Naive B cell (primary cell): ENCODE measurements at regions not wholly inside any gene's neighbourhood (a gene's known extent, or its start where the extent isn't known, plus 50 kb on each side); places are given as distances from the start of the nearest gene placed in this dataset.

Experiments
- ATAC-seq, 2 donors: fragments of 150-1000 bp; cut with Tn5 transposase; 2 replicates each; pipeline ENCODE4 v1.10.0; 2021; ENCODE audit warnings: low read depth in 2 of 2, mild to moderate bottlenecking in 2 of 2, moderate library complexity in 2 of 2
- DNase-seq: peaks from one replicate; pipeline ENCODE4 v3.0.0; 2022
- H3K27ac Mint-ChIP-seq, 6 donors: one replicate each; pipeline ENCODE4 v1.8.0; 2020 to 2022; ENCODE audit warnings: mild to moderate bottlenecking in 6 of 6, mixed read lengths in 6 of 6, moderate library complexity in 5 of 6, inconsistent platforms in 2 of 6
- H3K27me3 Mint-ChIP-seq, 3 donors: one replicate each; pipeline ENCODE4 v1.8.0; 2021 to 2022; ENCODE audit warnings: mixed read lengths in 3 of 3, mild to moderate bottlenecking in 1 of 3
- H3K36me3 Mint-ChIP-seq, 2 donors: one replicate each; pipeline ENCODE4 v1.8.0; 2020 to 2022; ENCODE audit warnings: mixed read lengths in 2 of 2, inconsistent platforms in 1 of 2, mild to moderate bottlenecking in 1 of 2
- H3K4me1 Mint-ChIP-seq, 3 donors: one replicate each; pipeline ENCODE4 v1.8.0; 2020 to 2022; ENCODE audit warnings: mixed read lengths in 3 of 3, inconsistent platforms in 1 of 3, mild to moderate bottlenecking in 1 of 3, moderate library complexity in 1 of 3
- H3K4me3 Mint-ChIP-seq, 8 donors: one replicate each; pipeline ENCODE4 v1.8.0; 2020 to 2022; ENCODE audit warnings: mild to moderate bottlenecking in 8 of 8, mixed read lengths in 8 of 8, moderate library complexity in 8 of 8, inconsistent platforms in 2 of 8
- H3K9me3 Mint-ChIP-seq, 7 donors: one replicate each; pipeline ENCODE4 v1.8.0; 2020 to 2022; ENCODE audit warnings: mixed read lengths in 7 of 7, mild to moderate bottlenecking in 5 of 7, inconsistent platforms in 2 of 7, moderate library complexity in 1 of 7

DNA sequence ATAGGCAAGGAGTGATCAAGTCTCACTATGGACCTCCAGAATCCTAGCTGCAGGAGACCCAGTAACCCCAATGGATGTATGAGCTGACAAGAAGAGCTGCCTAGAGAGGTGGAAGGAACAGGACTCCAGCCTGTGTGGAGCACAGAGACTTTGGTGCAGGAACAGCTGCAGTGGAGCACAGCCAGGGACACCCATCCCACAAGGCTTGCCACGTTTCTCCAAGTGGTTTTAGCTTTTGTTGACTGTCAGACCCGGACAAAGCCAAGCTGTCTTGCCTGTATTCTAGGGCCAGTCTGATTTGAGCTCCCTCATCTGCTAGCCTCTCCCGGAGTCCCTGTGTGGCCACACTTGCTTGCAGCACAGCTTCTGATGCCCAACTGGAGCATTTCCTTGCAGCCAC, 224.7 kb downstream of the CHRM2 start:
- no peaks in the 10 kb centered on the region for H3K27me3 Mint-ChIP-seq
- H3K4me1 Mint-ChIP-seq = no peaks in the 10 kb centered on the region
- no peak overlapping the region for H3K4me3 Mint-ChIP-seq
- no peaks in the 10 kb centered on the region for H3K36me3 Mint-ChIP-seq
- peaks cover 2 to 19% (median 13%) of the 10 kb centered on the region in 7 donors for H3K9me3 Mint-ChIP-seq
- no peak for ATAC-seq
- DNase-seq = no peak
- no peak overlapping the region for H3K27ac Mint-ChIP-seq

DNA sequence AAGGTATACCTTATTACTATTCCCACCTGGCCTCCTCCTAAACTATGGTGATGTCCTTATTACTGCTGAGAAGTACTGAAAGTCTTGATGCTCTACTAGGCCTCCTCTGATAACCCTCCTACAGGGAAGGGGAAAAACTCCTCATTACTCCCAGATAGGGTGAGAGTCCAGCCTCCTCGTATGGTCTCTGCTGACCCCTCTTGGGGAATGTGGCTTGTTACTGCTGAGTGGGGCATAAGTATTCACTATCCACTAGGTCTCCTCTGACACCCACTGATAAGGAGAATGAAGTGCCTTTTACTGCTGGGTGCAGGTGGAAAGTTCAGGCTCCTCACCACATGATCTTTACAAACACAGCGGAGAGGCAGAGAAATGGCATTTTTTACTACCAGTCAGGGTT, 222.9 kb downstream of the CHRM2 start:
- no peaks in the 10 kb centered on the region for H3K36me3 Mint-ChIP-seq
- no peak for DNase-seq
- H3K9me3 Mint-ChIP-seq = peaks cover 2 to 16% (median 8%) of the 10 kb centered on the region in 7 donors
- H3K4me3 Mint-ChIP-seq = no peak overlapping the region
- no peaks in the 10 kb centered on the region for H3K27me3 Mint-ChIP-seq
- H3K27ac Mint-ChIP-seq = no peak overlapping the region
- H3K4me1 Mint-ChIP-seq = no peaks in the 10 kb centered on the region
- ATAC-seq = no peak

DNA sequence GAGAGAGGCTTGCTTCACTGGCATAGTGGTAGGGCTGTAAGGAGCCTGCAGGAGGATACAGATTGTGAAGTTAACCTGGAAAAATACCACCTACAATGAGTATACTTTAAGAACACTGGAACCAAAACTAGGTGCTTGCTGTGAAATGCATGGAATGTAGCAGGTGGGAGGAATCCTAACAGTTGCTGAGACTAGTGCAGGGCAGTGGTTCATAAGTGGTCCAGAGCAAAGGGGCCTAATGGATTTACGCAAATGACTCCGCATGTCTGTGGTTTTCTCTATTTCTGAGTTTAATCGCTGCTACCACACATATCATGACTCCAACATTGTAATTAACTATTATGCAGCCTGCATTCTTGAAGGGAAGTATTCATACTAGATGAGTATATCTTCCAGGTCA, 218.4 kb downstream of the CHRM2 start:
- no peak overlapping the region for H3K27ac Mint-ChIP-seq
- no peaks in the 10 kb centered on the region for H3K27me3 Mint-ChIP-seq
- DNase-seq (no peak), ATAC-seq (no peak)
- H3K9me3 Mint-ChIP-seq = peaks cover 0 to 5% (median under 1%) of the 10 kb centered on the region in 7 donors
- no peaks in the 10 kb centered on the region for H3K36me3 Mint-ChIP-seq
- H3K4me1 Mint-ChIP-seq = no peaks in the 10 kb centered on the region
- no peak overlapping the region for H3K4me3 Mint-ChIP-seq

DNA sequence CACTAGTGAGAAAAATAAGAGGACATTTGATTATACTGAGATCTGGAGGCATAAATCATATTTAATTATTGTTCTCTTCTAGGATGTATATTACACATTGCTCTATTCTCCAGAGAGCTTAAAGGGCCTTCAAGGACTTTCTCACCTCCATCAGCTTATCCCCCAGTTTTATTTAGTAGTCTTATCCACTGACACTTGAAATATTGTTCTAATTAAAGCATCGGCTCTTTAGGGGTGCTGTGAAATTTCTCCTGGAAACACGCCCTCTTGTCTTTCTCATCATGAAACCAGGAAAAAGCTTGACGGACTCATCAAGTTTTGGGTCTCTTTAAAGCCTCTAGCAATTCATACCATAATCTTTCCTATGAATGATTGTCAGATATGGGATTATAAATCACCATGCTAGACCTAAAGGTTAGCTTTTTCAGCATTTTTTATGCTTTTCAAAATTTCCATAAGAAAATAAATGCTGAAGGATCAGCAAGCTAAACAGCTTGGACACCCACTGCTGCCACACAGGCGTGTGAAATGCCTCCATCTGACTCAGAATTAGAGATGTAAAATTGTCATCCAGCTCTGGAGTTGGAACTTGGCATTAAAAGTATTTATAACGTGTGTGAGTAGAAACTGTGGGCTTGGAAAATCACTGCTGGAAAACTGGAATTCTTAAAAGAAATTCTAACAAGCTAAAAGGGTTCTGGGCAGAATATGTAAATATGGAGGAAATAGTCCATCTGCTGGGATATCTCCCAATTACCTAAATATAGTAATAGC, 216.3 kb downstream of the CHRM2 start:
- Mint-ChIP-seq H3K9me3 (peaks cover 0 to 5% (median 3%) of the 10 kb centered on the region in 7 donors), H3K36me3 (no peaks in the 10 kb centered on the region), H3K4me1 (no peaks in the 10 kb centered on the region), H3K27ac (no peak overlapping the region), H3K27me3 (no peaks in the 10 kb centered on the region), H3K4me3 (no peak overlapping the region)
- DNase-seq = no peak
- no peak for ATAC-seq

DNA sequence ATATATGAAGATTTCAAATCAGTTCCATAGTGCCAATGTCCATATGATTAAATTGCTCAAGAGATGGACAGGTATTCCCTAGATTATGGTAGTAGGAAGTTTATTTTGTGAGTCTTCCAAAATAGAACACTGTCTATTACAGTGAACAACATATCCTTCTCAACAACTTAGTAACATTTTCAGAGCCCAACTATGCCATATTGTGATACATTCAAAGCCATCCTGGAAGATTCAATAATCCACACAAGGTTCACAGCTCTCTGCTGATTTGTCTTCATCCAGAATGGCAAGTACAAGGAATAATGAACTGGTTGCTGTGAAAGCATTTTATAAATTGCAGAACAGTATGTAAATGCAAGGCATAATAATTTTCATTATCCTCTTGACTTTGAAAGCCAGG, 213.9 kb downstream of the CHRM2 start:
- DNase-seq (no peak), ATAC-seq (no peak)
- Mint-ChIP-seq H3K27ac (no peak overlapping the region), H3K4me3 (no peak overlapping the region), H3K9me3 (peaks cover 0 to 11% (median 5%) of the 10 kb centered on the region in 7 donors), H3K27me3 (no peaks in the 10 kb centered on the region), H3K36me3 (no peaks in the 10 kb centered on the region), H3K4me1 (no peaks in the 10 kb centered on the region)

DNA sequence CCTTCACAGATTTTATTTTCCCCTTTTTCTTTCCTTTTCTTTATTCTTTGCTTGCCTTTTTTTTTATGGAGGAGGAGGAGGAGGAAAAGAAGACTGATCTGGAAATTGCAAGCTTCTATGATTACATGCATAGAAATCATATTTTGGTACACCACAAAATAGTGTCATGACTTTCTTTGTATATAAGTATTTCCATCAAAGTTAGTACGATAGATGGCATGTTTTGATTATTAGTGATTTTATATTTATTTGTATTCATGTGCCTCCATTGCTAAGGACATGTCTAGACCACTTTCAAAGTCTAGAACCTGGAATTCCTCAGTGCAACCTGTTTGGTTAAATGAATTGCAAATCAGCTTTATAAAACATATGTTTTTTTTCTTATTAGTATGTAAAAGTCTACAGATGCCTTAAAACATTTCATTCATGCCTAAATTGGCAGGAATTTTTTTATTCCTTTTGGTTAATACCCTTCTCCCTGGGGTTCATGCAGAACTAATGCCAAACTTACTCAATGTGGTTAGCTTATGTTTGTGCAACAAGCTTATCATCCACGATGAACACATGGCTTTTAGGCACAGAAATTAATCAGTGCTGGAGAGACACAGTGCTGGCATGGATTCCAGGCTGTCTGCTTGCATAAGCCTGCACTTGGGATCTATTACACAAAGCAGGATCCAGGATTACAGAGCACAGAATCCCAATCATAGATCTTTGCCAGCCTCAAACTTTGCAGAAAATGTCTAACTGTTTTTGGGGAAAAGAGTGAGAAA, 213.1 kb downstream of the CHRM2 start:
- H3K27me3 Mint-ChIP-seq = no peaks in the 10 kb centered on the region
- no peak overlapping the region for H3K27ac Mint-ChIP-seq
- DNase-seq (no peak), ATAC-seq (no peak)
- H3K4me1 Mint-ChIP-seq = no peaks in the 10 kb centered on the region
- peaks cover 0 to 11% (median 5%) of the 10 kb centered on the region in 7 donors for H3K9me3 Mint-ChIP-seq
- H3K36me3 Mint-ChIP-seq = no peaks in the 10 kb centered on the region
- H3K4me3 Mint-ChIP-seq = no peak overlapping the region

DNA sequence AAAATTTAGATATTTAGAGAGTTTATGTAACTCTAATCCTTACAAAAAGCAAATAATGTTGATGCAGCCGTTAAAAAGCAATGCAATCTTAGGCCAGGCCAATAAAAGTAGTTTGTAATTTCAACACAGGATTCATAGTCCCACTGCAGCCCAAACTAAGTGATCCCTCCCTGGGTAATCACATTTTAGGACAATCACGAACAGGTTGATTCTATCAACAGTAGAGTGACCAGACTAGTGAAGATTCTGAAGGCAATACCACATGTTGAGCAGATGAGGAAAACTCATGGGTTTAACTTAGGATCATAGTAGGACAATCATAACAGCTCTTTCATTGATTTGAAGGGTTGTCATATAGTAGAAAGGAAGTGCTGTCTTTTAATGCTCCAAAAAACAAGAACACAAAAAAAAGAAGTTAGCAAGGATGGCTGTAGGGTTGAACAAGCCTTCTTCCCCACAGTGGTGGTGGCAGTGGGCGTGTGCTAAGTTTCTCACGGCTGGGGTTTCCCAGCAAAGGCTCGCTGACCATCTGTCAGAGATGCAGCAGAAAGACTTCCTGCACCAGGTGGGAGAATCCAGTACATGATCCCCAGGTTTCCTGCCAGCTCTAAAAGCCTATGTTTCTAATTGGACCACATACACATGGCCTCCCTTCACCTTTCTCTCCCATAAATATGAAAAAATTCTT, 212.2 kb downstream of the CHRM2 start:
- ATAC-seq (no peak), DNase-seq (no peak)
- Mint-ChIP-seq H3K9me3 (peaks cover 0 to 11% (median 5%) of the 10 kb centered on the region in 7 donors), H3K27me3 (no peaks in the 10 kb centered on the region), H3K27ac (no peak overlapping the region), H3K4me3 (no peak overlapping the region), H3K4me1 (no peaks in the 10 kb centered on the region), H3K36me3 (no peaks in the 10 kb centered on the region)

DNA sequence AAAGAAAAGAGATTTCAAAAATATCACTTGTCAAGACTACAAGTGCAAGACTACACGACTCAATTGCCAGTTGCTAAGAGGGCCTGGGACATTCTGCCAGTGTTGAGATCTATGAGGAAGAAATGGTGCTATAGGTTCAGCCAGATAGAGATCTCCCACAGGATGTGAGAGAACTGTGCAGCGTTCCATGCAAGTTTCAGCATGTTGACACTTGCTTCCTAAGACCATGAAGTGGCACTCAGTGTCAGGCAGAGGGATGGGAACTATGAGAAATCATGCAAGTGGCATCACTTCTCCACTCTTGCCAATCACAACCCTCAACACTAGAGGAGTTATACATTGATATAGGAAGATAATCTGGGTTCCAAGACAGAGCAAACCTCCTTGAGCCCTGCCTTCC, 210.3 kb downstream of the CHRM2 start:
- Mint-ChIP-seq H3K9me3 (peaks cover 0 to 11% (median 5%) of the 10 kb centered on the region in 7 donors), H3K27ac (no peak overlapping the region), H3K36me3 (no peaks in the 10 kb centered on the region), H3K27me3 (no peaks in the 10 kb centered on the region), H3K4me1 (no peaks in the 10 kb centered on the region), H3K4me3 (no peak overlapping the region)
- ATAC-seq (no peak), DNase-seq (no peak)

DNA sequence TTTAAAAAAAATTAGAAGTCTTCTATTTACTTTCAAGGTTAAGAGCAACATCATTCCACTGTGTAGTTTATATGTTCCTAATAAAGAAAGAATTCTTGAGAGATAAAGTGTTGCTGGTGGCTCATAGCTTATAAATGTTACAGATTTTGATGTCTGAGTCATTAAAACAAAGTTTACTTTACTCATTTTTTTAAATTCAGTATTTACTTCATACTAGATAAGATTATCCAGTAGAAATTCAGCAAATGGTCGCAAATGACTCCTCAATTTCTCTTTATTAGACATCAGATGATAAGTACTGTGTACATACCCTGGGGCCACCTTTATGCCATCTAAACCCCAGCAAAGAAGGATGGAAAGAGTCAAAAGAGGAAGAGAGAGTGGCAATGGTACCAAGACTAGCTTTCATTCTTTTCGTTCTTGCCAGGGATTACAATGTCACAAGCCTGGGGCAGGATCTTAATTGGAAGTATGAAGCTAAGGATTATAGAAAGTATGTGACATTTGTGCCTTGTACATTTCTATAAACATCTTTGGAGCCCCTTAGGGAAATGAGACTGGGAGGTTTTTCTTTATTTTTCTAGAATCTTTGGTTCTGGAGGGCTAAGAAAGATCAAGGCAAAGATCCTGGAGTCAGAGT, 206.1 kb downstream of the CHRM2 start:
- Mint-ChIP-seq H3K36me3 (no peaks in the 10 kb centered on the region), H3K27me3 (no peaks in the 10 kb centered on the region), H3K4me1 (no peaks in the 10 kb centered on the region), H3K4me3 (no peak overlapping the region), H3K9me3 (peaks cover 0 to 8% (median 7%) of the 10 kb centered on the region in 7 donors), H3K27ac (no peak overlapping the region)
- ATAC-seq (no peak), DNase-seq (no peak)

DNA sequence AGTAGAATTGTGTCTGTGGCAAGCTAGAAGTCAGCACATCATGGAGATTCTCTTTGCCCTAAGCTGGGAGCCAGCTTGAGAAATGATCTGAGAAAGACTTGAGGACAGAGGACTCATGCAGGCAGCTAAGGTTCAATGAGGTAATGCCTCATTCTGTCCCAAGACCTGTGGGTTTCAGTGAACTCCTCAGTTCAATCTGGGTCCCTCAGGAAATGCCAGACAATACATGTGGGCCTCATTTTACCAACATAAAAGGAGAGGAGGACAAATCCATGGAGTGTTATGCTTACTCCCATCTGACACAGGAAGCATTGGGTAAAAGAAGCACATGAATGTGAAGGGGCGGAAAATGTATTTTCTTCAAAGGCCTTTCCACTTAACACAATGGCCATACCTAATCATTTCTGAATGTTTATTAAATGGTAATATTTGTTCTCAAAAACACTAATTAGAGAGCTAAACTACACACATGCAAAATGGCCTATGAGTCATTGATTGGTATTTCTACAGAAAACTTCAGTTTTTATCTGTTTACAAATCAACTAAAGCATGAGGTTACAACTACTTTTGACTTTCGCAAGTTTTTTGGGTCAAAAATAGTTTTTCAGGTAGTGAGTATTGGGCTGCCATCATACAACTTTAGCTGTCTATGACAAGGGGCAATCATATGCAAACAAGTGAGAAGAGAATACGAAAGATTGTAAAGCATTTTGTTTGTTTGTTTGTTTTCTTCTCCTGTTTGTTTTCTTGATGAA, 205.3 kb downstream of the CHRM2 start:
- no peak overlapping the region for H3K27ac Mint-ChIP-seq
- no peak for ATAC-seq
- no peaks in the 10 kb centered on the region for H3K36me3 Mint-ChIP-seq
- peaks cover 0 to 6% (median 4%) of the 10 kb centered on the region in 7 donors for H3K9me3 Mint-ChIP-seq
- no peak overlapping the region for H3K4me3 Mint-ChIP-seq
- no peak for DNase-seq
- H3K27me3 Mint-ChIP-seq = no peaks in the 10 kb centered on the region
- no peaks in the 10 kb centered on the region for H3K4me1 Mint-ChIP-seq
